Epithelial cell of proximal tubule (primary cell): ENCODE measurements at regions not wholly inside any gene's neighbourhood (a gene's known extent, or its start where the extent isn't known, plus 50 kb on each side); places are given as distances from the start of the nearest gene placed in this dataset.

ENCODE experiments used
- DNase-seq: peaks from one replicate; pipeline ENCODE4 v3.0.0-alpha.2; 2011; ENCODE audit warnings: low read depth
- H3K4me3 ChIP-seq: 2 replicates; pipeline ENCODE4 v1.5.1; 2011; ENCODE audit warnings: low read depth, mild to moderate bottlenecking, low read length
- CTCF ChIP-seq: conservative IDR thresholded peaks from 2 replicates; pipeline ENCODE4 v1.5.1; 2012; ENCODE audit warnings: low read depth, mild to moderate bottlenecking, low read length

GRCh38 chr10:10785627-10786026 is 232.0 kb upstream of the CELF2 start:
- no peak overlapping the region for H3K4me3 ChIP-seq
- no peak for TF ChIP-seq CTCF
- DNase-seq = no peak

GRCh38 chr10:10786109-10787090 is 231.3 kb upstream of the CELF2 start:
- no peak for DNase-seq
- TF ChIP-seq CTCF = no peak
- H3K4me3 ChIP-seq = no peak overlapping the region

DNA sequence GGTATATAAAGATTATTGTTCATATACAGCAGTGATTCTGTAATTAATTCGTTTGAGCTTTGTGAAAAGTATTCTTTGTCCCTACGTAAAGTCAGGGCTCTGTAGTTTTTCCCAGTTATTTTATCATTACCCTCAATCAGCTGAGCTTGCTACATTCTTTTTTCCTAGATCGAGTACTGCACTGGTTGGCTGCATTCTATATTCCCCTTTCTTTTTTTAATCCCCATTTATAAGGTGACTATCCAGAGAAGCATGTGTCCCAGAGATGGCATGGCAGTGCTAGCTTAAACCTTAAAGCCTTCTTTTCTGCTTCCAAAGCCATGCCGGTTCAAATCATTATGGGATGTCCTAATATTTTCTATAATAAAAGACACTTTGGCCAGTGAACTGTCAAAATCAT is 230.1 kb upstream of the CELF2 start:
- no peak for DNase-seq
- no peak overlapping the region for H3K4me3 ChIP-seq
- no peak for TF ChIP-seq CTCF

DNA sequence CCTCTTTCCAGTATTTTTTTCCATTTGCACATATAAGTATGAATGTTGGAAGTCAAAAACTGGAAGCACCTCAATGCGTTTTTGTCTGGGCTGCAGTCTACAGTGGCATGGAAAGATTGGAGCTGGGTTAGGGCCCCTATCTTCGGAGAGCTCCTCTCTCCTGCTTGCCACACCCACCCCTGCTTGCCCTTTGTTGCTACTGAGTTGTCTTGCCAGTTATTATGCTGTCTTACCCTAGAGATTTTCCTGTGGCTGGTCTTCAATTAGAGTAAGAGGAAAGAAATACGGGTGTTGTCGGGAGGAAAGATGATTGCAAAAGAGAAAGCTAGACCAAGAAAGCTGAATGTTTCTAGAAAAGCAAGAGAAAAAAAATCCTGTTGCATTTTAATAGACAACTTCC is 228.9 kb upstream of the CELF2 start:
- DNase-seq = no peak
- no peak for TF ChIP-seq CTCF
- no peak overlapping the region for H3K4me3 ChIP-seq

GRCh38 chr10:10791869-10792268 is 225.8 kb upstream of the CELF2 start:
- TF ChIP-seq CTCF = no peak
- H3K4me3 ChIP-seq = no peak overlapping the region
- no peak for DNase-seq

- DNase-seq = peak; percentile 55
- no peak overlapping the region for H3K4me3 ChIP-seq
- no peak for TF ChIP-seq CTCF
Measured at GRCh38 chr10:10792681-10793080, 225.0 kb upstream of the CELF2 start.

DNA sequence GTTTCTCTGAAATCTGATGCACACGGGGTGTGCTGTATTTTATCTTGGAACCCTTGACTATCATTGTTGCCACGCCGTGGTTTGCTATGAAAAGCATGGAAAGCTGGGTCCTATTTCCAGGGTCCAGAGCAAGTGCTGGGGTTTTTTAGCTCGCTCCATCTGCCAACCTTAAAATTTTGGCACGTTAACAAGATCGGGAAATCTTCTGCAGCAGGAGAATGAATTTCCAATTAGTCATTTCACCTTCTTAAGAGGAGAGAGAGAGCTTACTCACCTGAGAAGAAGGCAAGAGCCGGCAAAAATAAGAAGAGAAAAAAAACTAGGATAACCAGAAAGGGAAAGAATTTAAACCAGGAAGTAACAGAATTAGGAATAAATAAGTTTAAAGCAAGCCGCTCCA is 223.6 kb upstream of the CELF2 start:
- no peak for DNase-seq
- TF ChIP-seq CTCF = no peak
- no peak overlapping the region for H3K4me3 ChIP-seq
